Glutamatergic neuron (in vitro differentiated cells): ENCODE measurements at regions not wholly inside any gene's neighbourhood (a gene's known extent, or its start where the extent isn't known, plus 50 kb on each side); places are given as distances from the start of the nearest gene placed in this dataset.
A peak's percentile ranks its signal among the peaks of the same experiment; 100 is the strongest.

Source experiments
- DNase-seq: peaks from one replicate; pipeline ENCODE4 v3.0.0; 2022
- H3K27ac Mint-ChIP-seq: one replicate; pipeline ENCODE4 v1.8.0; 2020; ENCODE audit warnings: mild to moderate bottlenecking, mixed read lengths, inconsistent platforms; ENCODE audit not compliant: unreplicated experiment
- H3K27me3 Mint-ChIP-seq: one replicate; pipeline ENCODE4 v1.8.0; 2020; ENCODE audit warnings: mild to moderate bottlenecking, moderate library complexity, mixed read lengths, inconsistent platforms; ENCODE audit not compliant: unreplicated experiment
- H3K36me3 Mint-ChIP-seq: one replicate; pipeline ENCODE4 v1.8.0; 2020; ENCODE audit warnings: mild to moderate bottlenecking, mixed read lengths, inconsistent platforms; ENCODE audit not compliant: unreplicated experiment
- H3K4me1 Mint-ChIP-seq: one replicate; pipeline ENCODE4 v1.8.0; 2020; ENCODE audit warnings: mild to moderate bottlenecking, low read depth, mixed read lengths, inconsistent platforms; ENCODE audit not compliant: unreplicated experiment
- H3K4me3 Mint-ChIP-seq: one replicate; pipeline ENCODE4 v1.8.0; 2020; ENCODE audit warnings: mild to moderate bottlenecking, mixed read lengths, inconsistent platforms; ENCODE audit not compliant: unreplicated experiment
- H3K9me3 Mint-ChIP-seq: one replicate; pipeline ENCODE4 v1.8.0; 2020; ENCODE audit warnings: mild to moderate bottlenecking, moderate library complexity, mixed read lengths, inconsistent platforms; ENCODE audit not compliant: unreplicated experiment
- CTCF ChIP-seq: fragments of 200-600 bp; sonication (generic); IDR thresholded peaks from one replicate; pipeline ENCODE4 v1.5.0; 2021; ENCODE audit not compliant: partially characterized antibody, unreplicated experiment

- peaks cover 20% of the 10 kb centered on the region for H3K27me3 Mint-ChIP-seq
- DNase-seq: no peak
- peaks cover 4% of the 10 kb centered on the region for H3K36me3 Mint-ChIP-seq
- H3K27ac Mint-ChIP-seq: no peak overlapping the region
- H3K9me3 Mint-ChIP-seq: peaks cover 34% of the 10 kb centered on the region
- H3K4me1 Mint-ChIP-seq: peaks cover 63% of the 10 kb centered on the region
- TF ChIP-seq CTCF: no peak
- H3K4me3 Mint-ChIP-seq: no peak overlapping the region
Measured at GRCh38 chr3:124168271-124168670, 176.3 kb upstream of the ROPN1 start.

GRCh38 chr3:124172283-124172682 lies 180.4 kb upstream of the ROPN1 start:
- peaks cover 30% of the 10 kb centered on the region for H3K9me3 Mint-ChIP-seq
- peaks cover 4% of the 10 kb centered on the region for H3K36me3 Mint-ChIP-seq
- no peak for TF ChIP-seq CTCF
- peaks cover 22% of the 10 kb centered on the region for H3K27me3 Mint-ChIP-seq
- no peak overlapping the region for H3K4me3 Mint-ChIP-seq
- H3K27ac Mint-ChIP-seq: peak overlapping the region; percentile 39
- peaks cover 72% of the 10 kb centered on the region for H3K4me1 Mint-ChIP-seq
- no peak for DNase-seq

- no peak for TF ChIP-seq CTCF
- Mint-ChIP-seq H3K27me3 (peaks cover 21% of the 10 kb centered on the region), H3K4me3 (no peak overlapping the region), H3K27ac (no peak overlapping the region), H3K9me3 (peaks cover 30% of the 10 kb centered on the region), H3K4me1 (peaks cover 74% of the 10 kb centered on the region), H3K36me3 (peaks cover 3% of the 10 kb centered on the region)
- DNase-seq: no peak
Measured at GRCh38 chr3:124172816-124173215, 180.9 kb upstream of the ROPN1 start.

- H3K9me3 Mint-ChIP-seq: peaks cover 17% of the 10 kb centered on the region
- H3K27me3 Mint-ChIP-seq: peaks cover 15% of the 10 kb centered on the region
- no peaks in the 10 kb centered on the region for H3K36me3 Mint-ChIP-seq
- peaks cover 62% of the 10 kb centered on the region for H3K4me1 Mint-ChIP-seq
- no peak for TF ChIP-seq CTCF
- peak overlapping the region; percentile 92 for H3K27ac Mint-ChIP-seq
- peak overlapping the region; percentile 67 for H3K4me3 Mint-ChIP-seq
- DNase-seq: peak; percentile 61
Measured at GRCh38 chr3:124174476-124174875, 182.6 kb upstream of the ROPN1 start.

GRCh38 chr3:124174910-124175874 lies 183.3 kb upstream of the ROPN1 start:
- H3K9me3 Mint-ChIP-seq: peaks cover 15% of the 10 kb centered on the region
- no peak for DNase-seq
- peak overlapping the region; percentile 67 for H3K4me3 Mint-ChIP-seq
- no peak for TF ChIP-seq CTCF
- H3K27ac Mint-ChIP-seq: peak overlapping the region; percentile 92
- H3K27me3 Mint-ChIP-seq: peaks cover 11% of the 10 kb centered on the region
- peaks cover 58% of the 10 kb centered on the region for H3K4me1 Mint-ChIP-seq
- no peaks in the 10 kb centered on the region for H3K36me3 Mint-ChIP-seq
